GM23338 (cell line): ENCODE measurements at regions not wholly inside any gene's neighbourhood (a gene's known extent, or its start where the extent isn't known, plus 50 kb on each side); places are given as distances from the start of the nearest gene placed in this dataset.

Source experiments
- ATAC-seq: fragments of 200-7000 bp; cut with Tn5 transposase; 3 replicates; pipeline ENCODE4 v1.9.1; 2020
- DNase-seq: peaks from one replicate; pipeline ENCODE4 v3.0.0-alpha.2; 2015; ENCODE audit warnings: low spot score
- H2AFZ ChIP-seq: fragments of 200-600 bp; sonication (generic); 2 replicates; pipeline ENCODE4 v1.8.0; 2016; ENCODE audit warnings: antibody characterized with exemption, mild to moderate bottlenecking, moderate library complexity
- H3F3A ChIP-seq: fragments of 200-600 bp; sonication (generic); replicated peaks from 2 replicates; pipeline ENCODE4 v1.8.0; 2017; ENCODE audit warnings: antibody characterized with exemption, mixed run types, low read depth
- H3K27ac ChIP-seq: fragments of 200-600 bp; sonication (generic); 2 replicates; pipeline ENCODE4 v1.6.1; 2016; ENCODE audit warnings: low read depth
- H3K27me3 ChIP-seq: fragments of 200-600 bp; sonication (generic); 2 replicates; pipeline ENCODE4 v1.8.0; 2016; ENCODE audit warnings: mild to moderate bottlenecking, mixed run types, moderate library complexity; ENCODE audit not compliant: insufficient read depth
- H3K36me3 ChIP-seq: fragments of 200-600 bp; sonication (generic); 2 replicates; pipeline ENCODE4 v1.8.0; 2016; ENCODE audit warnings: mild to moderate bottlenecking; ENCODE audit not compliant: insufficient read depth
- H3K4me1 ChIP-seq: fragments of 200-600 bp; sonication (generic); 2 replicates; pipeline ENCODE4 v1.8.0; 2016; ENCODE audit warnings: mild to moderate bottlenecking, moderate library complexity; ENCODE audit not compliant: insufficient read depth
- H3K4me2 ChIP-seq: fragments of 200-600 bp; sonication (generic); 2 replicates; pipeline ENCODE4 v1.7.1; 2017; ENCODE audit warnings: mixed run types
- H3K4me3 ChIP-seq: fragments of 200-600 bp; sonication (generic); 2 replicates; pipeline ENCODE4 v1.6.1; 2016; ENCODE audit warnings: mixed run types
- H3K79me2 ChIP-seq: fragments of 200-600 bp; sonication (generic); replicated peaks from 2 replicates; pipeline ENCODE4 v1.8.0; 2017; ENCODE audit warnings: mild to moderate bottlenecking; ENCODE audit not compliant: insufficient read depth
- H3K9me2 ChIP-seq: fragments of 200-600 bp; sonication (generic); 2 replicates; pipeline ENCODE4 v1.8.0; 2017; ENCODE audit not compliant: insufficient read depth
- H4K20me1 ChIP-seq: fragments of 200-600 bp; sonication (generic); replicated peaks from 2 replicates; pipeline ENCODE4 v1.8.0; 2017; ENCODE audit warnings: mild to moderate bottlenecking; ENCODE audit not compliant: insufficient read depth
- H3K27ac Mint-ChIP-seq: 2 replicates; pipeline ENCODE4 v1.8.0; 2020; ENCODE audit warnings: inconsistent platforms, mild to moderate bottlenecking, moderate library complexity, mixed read lengths
- H3K27me3 Mint-ChIP-seq: 3 replicates; pipeline ENCODE4 v1.8.0; 2022; ENCODE audit warnings: low read depth, mild to moderate bottlenecking, moderate library complexity, mixed read lengths, inconsistent platforms; ENCODE audit not compliant: insufficient read depth, poor library complexity
- H3K36me3 Mint-ChIP-seq: 3 replicates; pipeline ENCODE4 v1.8.0; 2021; ENCODE audit warnings: low read depth, mild to moderate bottlenecking, inconsistent platforms, moderate library complexity, mixed read lengths
- H3K4me1 Mint-ChIP-seq: 3 replicates; pipeline ENCODE4 v1.8.0; 2020; ENCODE audit warnings: mild to moderate bottlenecking, inconsistent platforms, mixed read lengths
- H3K4me3 Mint-ChIP-seq: 3 replicates; pipeline ENCODE4 v1.8.0; 2021; ENCODE audit warnings: moderate library complexity, mild to moderate bottlenecking, inconsistent platforms, mixed read lengths
- H3K9me3 Mint-ChIP-seq: 3 replicates; pipeline ENCODE4 v1.8.0; 2020; ENCODE audit warnings: moderate library complexity, mild to moderate bottlenecking, inconsistent platforms, mixed read lengths
- CREB1 ChIP-seq: fragments of 250-450 bp; sonication (Bioruptor Pico); IDR thresholded peaks from 2 replicates; pipeline ENCODE4 v1.5.0; 2020; ENCODE audit warnings: low read depth, mild to moderate bottlenecking, moderate library complexity
- EZH2 ChIP-seq: fragments of 200-600 bp; sonication (generic); IDR thresholded peaks from one replicate; pipeline ENCODE4 v1.8.0; 2017; ENCODE audit warnings: antibody characterized with exemption, mild to moderate bottlenecking, low read depth; ENCODE audit not compliant: unreplicated experiment
- EZH2phosphoT487 ChIP-seq: fragments of 200-600 bp; sonication (generic); IDR thresholded peaks from one replicate; pipeline ENCODE4 v1.8.1; 2018; ENCODE audit warnings: antibody characterized with exemption; ENCODE audit not compliant: unreplicated experiment
- JUNB ChIP-seq: IDR thresholded peaks from one replicate; pipeline ENCODE4 v1.6.1; 2016; ENCODE audit warnings: antibody characterized with exemption; ENCODE audit not compliant: unreplicated experiment
- NANOG ChIP-seq: IDR thresholded peaks from 2 replicates; pipeline ENCODE4 v1.6.1; 2016; ENCODE audit warnings: antibody characterized with exemption, borderline replicate concordance
- POLR2AphosphoS5 ChIP-seq: IDR thresholded peaks from 2 replicates; pipeline ENCODE4 v1.6.1; 2016; ENCODE audit warnings: antibody characterized with exemption, low read depth
- STAT1 ChIP-seq: IDR thresholded peaks from one replicate; pipeline ENCODE4 v1.6.1; 2016; ENCODE audit warnings: antibody characterized with exemption; ENCODE audit not compliant: unreplicated experiment
- ZNF114 ChIP-seq: fragments of 250-450 bp; sonication (Bioruptor Pico); IDR thresholded peaks from 2 replicates; pipeline ENCODE4 v1.5.0; 2020; ENCODE audit warnings: mild to moderate bottlenecking, moderate library complexity
- ZNF331 ChIP-seq: fragments of 250-450 bp; sonication (Bioruptor Pico); IDR thresholded peaks from 2 replicates; pipeline ENCODE4 v1.5.0; 2020; ENCODE audit warnings: low read depth, mild to moderate bottlenecking, moderate library complexity
- TF ChIP-seq, protein P1 (sequence below), 2 experiments: fragments of 200-600 bp in 1 of 2; sonication (generic) in 1 of 2; conservative IDR thresholded peaks; 2 replicates each; pipeline versions ENCODE4 v1.5.1 to v1.6.1; 2016 to 2017; ENCODE audit warnings: antibody characterized with exemption in 2 of 2, low read depth in 2 of 2, mild to moderate bottlenecking in 2 of 2, moderate library complexity in 1 of 2
- TF ChIP-seq, protein P2 (sequence below): fragments of 250-450 bp; sonication (Bioruptor Pico); IDR thresholded peaks from 2 replicates; pipeline ENCODE4 v1.5.0; 2020; ENCODE audit warnings: mild to moderate bottlenecking, moderate library complexity
- TF ChIP-seq, protein P3 (sequence below): IDR thresholded peaks from 2 replicates; pipeline ENCODE4 v1.6.1; 2016; ENCODE audit warnings: antibody characterized with exemption
- TF ChIP-seq, protein P4 (sequence below): IDR thresholded peaks from one replicate; pipeline ENCODE4 v1.6.1; 2018; ENCODE audit warnings: antibody characterized with exemption; ENCODE audit not compliant: unreplicated experiment

DNA sequence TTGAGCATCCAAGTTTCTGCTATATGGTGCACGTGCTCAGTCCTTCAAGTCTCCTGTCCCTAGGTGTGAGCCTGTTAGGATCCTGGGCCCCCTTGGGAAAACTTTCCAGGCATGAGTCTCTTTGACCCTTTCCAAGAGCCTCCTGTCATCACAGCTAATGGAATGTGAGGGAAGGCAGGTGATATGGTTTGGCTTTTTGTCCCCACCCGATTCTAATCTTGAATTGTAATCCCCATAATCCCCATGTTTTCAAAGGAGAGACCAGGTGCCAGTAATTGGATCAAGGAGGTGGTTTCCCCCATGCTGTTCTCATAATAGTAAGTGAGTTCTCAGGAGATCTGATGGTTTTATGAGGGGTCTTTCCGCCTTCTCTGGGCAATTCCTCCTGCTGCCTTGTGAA lies 265.5 kb downstream of the ATP23 start:
- no peak for ATAC-seq
- no peak overlapping the region for H3K4me2 ChIP-seq

More for the DNA sequence above, 265.5 kb downstream of the ATP23 start:
- no peak for DNase-seq
- Histone ChIP-seq H2AFZ (0 out of 2 replicates have a peak overlapping the region, but pooled peaks have one; percentile 40), H3K9me2 (no peaks in the 10 kb centered on the region), H4K20me1 (no peaks in the 10 kb centered on the region), H3K27ac (no peak overlapping the region), H3F3A (no peaks in the 10 kb centered on the region), H3K4me1 (no peaks in the 10 kb centered on the region), H3K79me2 (no peaks in the 10 kb centered on the region), H3K36me3 (no peaks in the 10 kb centered on the region), H3K27me3 (no peaks in the 10 kb centered on the region), H3K4me3 (no peak overlapping the region)
- peaks cover 5% of the 10 kb centered on the region; the same call in 2 of the 3 replicates for H3K4me1 Mint-ChIP-seq
- H3K4me3 Mint-ChIP-seq: no peak overlapping the region
- peaks cover 2% of the 10 kb centered on the region for H3K27me3 Mint-ChIP-seq
- H3K36me3 Mint-ChIP-seq: no peaks in the 10 kb centered on the region
- H3K9me3 Mint-ChIP-seq: no peaks in the 10 kb centered on the region
- TF ChIP-seq STAT1 (no peak), EZH2phosphoT487 (no peak), JUNB (no peak), CREB1 (CRISPR knock-in tag) (no peak), POLR2AphosphoS5 (no peak), ZNF331 (CRISPR knock-in tag) (no peak), ZNF114 (no peak), NANOG (no peak), EZH2 (no peak)
- TF ChIP-seq, protein P1, sequence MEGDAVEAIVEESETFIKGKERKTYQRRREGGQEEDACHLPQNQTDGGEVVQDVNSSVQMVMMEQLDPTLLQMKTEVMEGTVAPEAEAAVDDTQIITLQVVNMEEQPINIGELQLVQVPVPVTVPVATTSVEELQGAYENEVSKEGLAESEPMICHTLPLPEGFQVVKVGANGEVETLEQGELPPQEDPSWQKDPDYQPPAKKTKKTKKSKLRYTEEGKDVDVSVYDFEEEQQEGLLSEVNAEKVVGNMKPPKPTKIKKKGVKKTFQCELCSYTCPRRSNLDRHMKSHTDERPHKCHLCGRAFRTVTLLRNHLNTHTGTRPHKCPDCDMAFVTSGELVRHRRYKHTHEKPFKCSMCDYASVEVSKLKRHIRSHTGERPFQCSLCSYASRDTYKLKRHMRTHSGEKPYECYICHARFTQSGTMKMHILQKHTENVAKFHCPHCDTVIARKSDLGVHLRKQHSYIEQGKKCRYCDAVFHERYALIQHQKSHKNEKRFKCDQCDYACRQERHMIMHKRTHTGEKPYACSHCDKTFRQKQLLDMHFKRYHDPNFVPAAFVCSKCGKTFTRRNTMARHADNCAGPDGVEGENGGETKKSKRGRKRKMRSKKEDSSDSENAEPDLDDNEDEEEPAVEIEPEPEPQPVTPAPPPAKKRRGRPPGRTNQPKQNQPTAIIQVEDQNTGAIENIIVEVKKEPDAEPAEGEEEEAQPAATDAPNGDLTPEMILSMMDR (conservative IDR thresholded peaks at IDR 0.05; ENCODE audit: low read depth in 2 of 2): no peak
- TF ChIP-seq, protein P2, sequence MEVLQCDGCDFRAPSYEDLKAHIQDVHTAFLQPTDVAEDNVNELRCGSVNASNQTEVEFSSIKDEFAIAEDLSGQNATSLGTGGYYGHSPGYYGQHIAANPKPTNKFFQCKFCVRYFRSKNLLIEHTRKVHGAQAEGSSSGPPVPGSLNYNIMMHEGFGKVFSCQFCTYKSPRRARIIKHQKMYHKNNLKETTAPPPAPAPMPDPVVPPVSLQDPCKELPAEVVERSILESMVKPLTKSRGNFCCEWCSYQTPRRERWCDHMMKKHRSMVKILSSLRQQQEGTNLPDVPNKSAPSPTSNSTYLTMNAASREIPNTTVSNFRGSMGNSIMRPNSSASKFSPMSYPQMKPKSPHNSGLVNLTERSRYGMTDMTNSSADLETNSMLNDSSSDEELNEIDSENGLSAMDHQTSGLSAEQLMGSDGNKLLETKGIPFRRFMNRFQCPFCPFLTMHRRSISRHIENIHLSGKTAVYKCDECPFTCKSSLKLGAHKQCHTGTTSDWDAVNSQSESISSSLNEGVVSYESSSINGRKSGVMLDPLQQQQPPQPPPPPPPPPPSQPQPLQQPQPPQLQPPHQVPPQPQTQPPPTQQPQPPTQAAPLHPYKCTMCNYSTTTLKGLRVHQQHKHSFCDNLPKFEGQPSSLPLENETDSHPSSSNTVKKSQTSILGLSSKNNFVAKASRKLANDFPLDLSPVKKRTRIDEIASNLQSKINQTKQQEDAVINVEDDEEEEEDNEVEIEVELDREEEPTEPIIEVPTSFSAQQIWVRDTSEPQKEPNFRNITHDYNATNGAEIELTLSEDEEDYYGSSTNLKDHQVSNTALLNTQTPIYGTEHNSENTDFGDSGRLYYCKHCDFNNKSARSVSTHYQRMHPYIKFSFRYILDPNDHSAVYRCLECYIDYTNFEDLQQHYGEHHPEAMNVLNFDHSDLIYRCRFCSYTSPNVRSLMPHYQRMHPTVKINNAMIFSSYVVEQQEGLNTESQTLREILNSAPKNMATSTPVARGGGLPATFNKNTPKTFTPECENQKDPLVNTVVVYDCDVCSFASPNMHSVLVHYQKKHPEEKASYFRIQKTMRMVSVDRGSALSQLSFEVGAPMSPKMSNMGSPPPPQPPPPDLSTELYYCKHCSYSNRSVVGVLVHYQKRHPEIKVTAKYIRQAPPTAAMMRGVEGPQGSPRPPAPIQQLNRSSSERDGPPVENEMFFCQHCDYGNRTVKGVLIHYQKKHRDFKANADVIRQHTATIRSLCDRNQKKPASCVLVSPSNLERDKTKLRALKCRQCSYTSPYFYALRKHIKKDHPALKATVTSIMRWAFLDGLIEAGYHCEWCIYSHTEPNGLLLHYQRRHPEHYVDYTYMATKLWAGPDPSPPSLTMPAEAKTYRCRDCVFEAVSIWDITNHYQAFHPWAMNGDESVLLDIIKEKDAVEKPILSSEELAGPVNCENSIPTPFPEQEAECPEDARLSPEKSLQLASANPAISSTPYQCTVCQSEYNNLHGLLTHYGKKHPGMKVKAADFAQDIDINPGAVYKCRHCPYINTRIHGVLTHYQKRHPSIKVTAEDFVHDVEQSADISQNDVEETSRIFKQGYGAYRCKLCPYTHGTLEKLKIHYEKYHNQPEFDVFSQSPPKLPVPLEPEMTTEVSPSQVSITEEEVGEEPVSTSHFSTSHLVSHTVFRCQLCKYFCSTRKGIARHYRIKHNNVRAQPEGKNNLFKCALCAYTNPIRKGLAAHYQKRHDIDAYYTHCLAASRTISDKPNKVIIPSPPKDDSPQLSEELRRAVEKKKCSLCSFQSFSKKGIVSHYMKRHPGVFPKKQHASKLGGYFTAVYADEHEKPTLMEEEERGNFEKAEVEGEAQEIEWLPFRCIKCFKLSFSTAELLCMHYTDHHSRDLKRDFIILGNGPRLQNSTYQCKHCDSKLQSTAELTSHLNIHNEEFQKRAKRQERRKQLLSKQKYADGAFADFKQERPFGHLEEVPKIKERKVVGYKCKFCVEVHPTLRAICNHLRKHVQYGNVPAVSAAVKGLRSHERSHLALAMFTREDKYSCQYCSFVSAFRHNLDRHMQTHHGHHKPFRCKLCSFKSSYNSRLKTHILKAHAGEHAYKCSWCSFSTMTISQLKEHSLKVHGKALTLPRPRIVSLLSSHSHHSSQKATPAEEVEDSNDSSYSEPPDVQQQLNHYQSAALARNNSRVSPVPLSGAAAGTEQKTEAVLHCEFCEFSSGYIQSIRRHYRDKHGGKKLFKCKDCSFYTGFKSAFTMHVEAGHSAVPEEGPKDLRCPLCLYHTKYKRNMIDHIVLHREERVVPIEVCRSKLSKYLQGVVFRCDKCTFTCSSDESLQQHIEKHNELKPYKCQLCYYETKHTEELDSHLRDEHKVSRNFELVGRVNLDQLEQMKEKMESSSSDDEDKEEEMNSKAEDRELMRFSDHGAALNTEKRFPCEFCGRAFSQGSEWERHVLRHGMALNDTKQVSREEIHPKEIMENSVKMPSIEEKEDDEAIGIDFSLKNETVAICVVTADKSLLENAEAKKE (CRISPR knock-in tag): no peak
- TF ChIP-seq, protein P3, sequence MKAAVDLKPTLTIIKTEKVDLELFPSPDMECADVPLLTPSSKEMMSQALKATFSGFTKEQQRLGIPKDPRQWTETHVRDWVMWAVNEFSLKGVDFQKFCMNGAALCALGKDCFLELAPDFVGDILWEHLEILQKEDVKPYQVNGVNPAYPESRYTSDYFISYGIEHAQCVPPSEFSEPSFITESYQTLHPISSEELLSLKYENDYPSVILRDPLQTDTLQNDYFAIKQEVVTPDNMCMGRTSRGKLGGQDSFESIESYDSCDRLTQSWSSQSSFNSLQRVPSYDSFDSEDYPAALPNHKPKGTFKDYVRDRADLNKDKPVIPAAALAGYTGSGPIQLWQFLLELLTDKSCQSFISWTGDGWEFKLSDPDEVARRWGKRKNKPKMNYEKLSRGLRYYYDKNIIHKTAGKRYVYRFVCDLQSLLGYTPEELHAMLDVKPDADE: no peak
- TF ChIP-seq, protein P4, sequence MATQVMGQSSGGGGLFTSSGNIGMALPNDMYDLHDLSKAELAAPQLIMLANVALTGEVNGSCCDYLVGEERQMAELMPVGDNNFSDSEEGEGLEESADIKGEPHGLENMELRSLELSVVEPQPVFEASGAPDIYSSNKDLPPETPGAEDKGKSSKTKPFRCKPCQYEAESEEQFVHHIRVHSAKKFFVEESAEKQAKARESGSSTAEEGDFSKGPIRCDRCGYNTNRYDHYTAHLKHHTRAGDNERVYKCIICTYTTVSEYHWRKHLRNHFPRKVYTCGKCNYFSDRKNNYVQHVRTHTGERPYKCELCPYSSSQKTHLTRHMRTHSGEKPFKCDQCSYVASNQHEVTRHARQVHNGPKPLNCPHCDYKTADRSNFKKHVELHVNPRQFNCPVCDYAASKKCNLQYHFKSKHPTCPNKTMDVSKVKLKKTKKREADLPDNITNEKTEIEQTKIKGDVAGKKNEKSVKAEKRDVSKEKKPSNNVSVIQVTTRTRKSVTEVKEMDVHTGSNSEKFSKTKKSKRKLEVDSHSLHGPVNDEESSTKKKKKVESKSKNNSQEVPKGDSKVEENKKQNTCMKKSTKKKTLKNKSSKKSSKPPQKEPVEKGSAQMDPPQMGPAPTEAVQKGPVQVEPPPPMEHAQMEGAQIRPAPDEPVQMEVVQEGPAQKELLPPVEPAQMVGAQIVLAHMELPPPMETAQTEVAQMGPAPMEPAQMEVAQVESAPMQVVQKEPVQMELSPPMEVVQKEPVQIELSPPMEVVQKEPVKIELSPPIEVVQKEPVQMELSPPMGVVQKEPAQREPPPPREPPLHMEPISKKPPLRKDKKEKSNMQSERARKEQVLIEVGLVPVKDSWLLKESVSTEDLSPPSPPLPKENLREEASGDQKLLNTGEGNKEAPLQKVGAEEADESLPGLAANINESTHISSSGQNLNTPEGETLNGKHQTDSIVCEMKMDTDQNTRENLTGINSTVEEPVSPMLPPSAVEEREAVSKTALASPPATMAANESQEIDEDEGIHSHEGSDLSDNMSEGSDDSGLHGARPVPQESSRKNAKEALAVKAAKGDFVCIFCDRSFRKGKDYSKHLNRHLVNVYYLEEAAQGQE: no peak
- no peak overlapping the region for H3K27ac Mint-ChIP-seq
